ENCODE measurements at regions not wholly inside any gene's neighbourhood (a gene's known extent, or its start where the extent isn't known, plus 50 kb on each side); places are given as distances from the start of the nearest gene placed in this dataset.

GRCh38 chr1:14071581-14071980, 371.6 kb downstream of the PRDM2 start:
- Mint-ChIP-seq H3K9me3 (ENCODE audit: insufficient read depth) (no peaks in the 10 kb centered on the region), H3K27ac (no peak overlapping the region), H3K4me3 (no peak overlapping the region), H3K27me3 (peaks cover 4% of the 10 kb centered on the region), H3K4me1 (no peaks in the 10 kb centered on the region)
- DNase-seq = no peak
- Histone ChIP-seq H3K9ac (ENCODE audit: low read length) (no peak overlapping the region), H3K4me2 (replicated peaks; ENCODE audit: low read depth, low read length, poor library complexity, severe bottlenecking) (no peak overlapping the region), H3K36me3 (replicated peaks in 1 of 2; ENCODE audit: control extremely low read depth in 1 of 2, control insufficient read depth in 1 of 2, extremely low read depth in 1 of 2, insufficient read depth in 2 of 2, low read length in 1 of 2) (no peaks in the 10 kb centered on the region), H3K4me3 (ENCODE audit: control extremely low read depth in 1 of 5, extremely low read depth in 1 of 5, insufficient read depth in 1 of 5, low read depth in 2 of 5, low read length in 4 of 5) (no peak overlapping the region), H3K9me3 (ENCODE audit: control extremely low read depth in 1 of 3, control insufficient read depth in 2 of 3, insufficient read depth in 1 of 3, low read length in 2 of 3) (peaks cover 0 to 3% (median 0%) of the 10 kb centered on the region in 3 donors), H4K20me1 (ENCODE audit: control insufficient read depth, insufficient read depth, low read length, poor library complexity, severe bottlenecking) (no peaks in the 10 kb centered on the region), H3K27me3 (replicated peaks in 1 of 4; ENCODE audit: control extremely low read depth in 1 of 4, control insufficient read depth in 3 of 4, insufficient read depth in 4 of 4, low read length in 3 of 4) (peaks cover 0 to 2% (median 0%) of the 10 kb centered on the region in 4 experiments), H3K4me1 (ENCODE audit: control insufficient read depth in 2 of 2, insufficient read depth in 2 of 2, low read length in 2 of 2) (no peaks in the 10 kb centered on the region), H3K79me2 (ENCODE audit: control insufficient read depth, insufficient read depth, low read length) (no peaks in the 10 kb centered on the region), H2AFZ (ENCODE audit: insufficient read depth, low read depth, low read length, poor library complexity, severe bottlenecking) (no peak overlapping the region), H3K27ac (ENCODE audit: low read length in 2 of 2) (no peak overlapping the region)
- CTCF ChIA-PET = no interaction called here
- no peak for TF ChIP-seq EZH2 (IDR thresholded peaks at IDR 0.05; ENCODE audit: borderline replicate concordance, insufficient read depth, low read depth, low read length, poor library complexity, severe bottlenecking)
- TF ChIP-seq, protein P1, sequence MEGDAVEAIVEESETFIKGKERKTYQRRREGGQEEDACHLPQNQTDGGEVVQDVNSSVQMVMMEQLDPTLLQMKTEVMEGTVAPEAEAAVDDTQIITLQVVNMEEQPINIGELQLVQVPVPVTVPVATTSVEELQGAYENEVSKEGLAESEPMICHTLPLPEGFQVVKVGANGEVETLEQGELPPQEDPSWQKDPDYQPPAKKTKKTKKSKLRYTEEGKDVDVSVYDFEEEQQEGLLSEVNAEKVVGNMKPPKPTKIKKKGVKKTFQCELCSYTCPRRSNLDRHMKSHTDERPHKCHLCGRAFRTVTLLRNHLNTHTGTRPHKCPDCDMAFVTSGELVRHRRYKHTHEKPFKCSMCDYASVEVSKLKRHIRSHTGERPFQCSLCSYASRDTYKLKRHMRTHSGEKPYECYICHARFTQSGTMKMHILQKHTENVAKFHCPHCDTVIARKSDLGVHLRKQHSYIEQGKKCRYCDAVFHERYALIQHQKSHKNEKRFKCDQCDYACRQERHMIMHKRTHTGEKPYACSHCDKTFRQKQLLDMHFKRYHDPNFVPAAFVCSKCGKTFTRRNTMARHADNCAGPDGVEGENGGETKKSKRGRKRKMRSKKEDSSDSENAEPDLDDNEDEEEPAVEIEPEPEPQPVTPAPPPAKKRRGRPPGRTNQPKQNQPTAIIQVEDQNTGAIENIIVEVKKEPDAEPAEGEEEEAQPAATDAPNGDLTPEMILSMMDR (IDR thresholded peaks at IDR 0.05) = no peak
- ATAC-seq (ENCODE audit: low read depth) = no peak
- intact Hi-C loops (cut with micrococcal nuclease) = no loop called here
- 80% methylated on average over 3 of the region's 3 CpGs for WGBS (ENCODE audit: insufficient coverage)
- POLR2A ChIA-PET = no interaction called here

- Histone ChIP-seq H3K4me3 (ENCODE audit: control extremely low read depth in 1 of 5, extremely low read depth in 1 of 5, insufficient read depth in 1 of 5, low read depth in 2 of 5, low read length in 4 of 5) (no peak overlapping the region), H3K27me3 (replicated peaks in 1 of 4; ENCODE audit: control extremely low read depth in 1 of 4, control insufficient read depth in 3 of 4, insufficient read depth in 4 of 4, low read length in 3 of 4) (no peaks in the 10 kb centered on the region), H3K27ac (ENCODE audit: low read length in 2 of 2) (no peak overlapping the region), H3K9me3 (ENCODE audit: control extremely low read depth in 1 of 3, control insufficient read depth in 2 of 3, insufficient read depth in 1 of 3, low read length in 2 of 3) (peaks cover 0 to 3% (median 0%) of the 10 kb centered on the region in 3 donors), H3K4me2 (replicated peaks; ENCODE audit: low read depth, low read length, poor library complexity, severe bottlenecking) (no peak overlapping the region), H3K36me3 (replicated peaks in 1 of 2; ENCODE audit: control extremely low read depth in 1 of 2, control insufficient read depth in 1 of 2, extremely low read depth in 1 of 2, insufficient read depth in 2 of 2, low read length in 1 of 2) (no peaks in the 10 kb centered on the region), H2AFZ (ENCODE audit: insufficient read depth, low read depth, low read length, poor library complexity, severe bottlenecking) (no peak overlapping the region), H3K79me2 (ENCODE audit: control insufficient read depth, insufficient read depth, low read length) (no peaks in the 10 kb centered on the region), H3K9ac (ENCODE audit: low read length) (no peak overlapping the region), H3K4me1 (ENCODE audit: control insufficient read depth in 2 of 2, insufficient read depth in 2 of 2, low read length in 2 of 2) (no peaks in the 10 kb centered on the region), H4K20me1 (ENCODE audit: control insufficient read depth, insufficient read depth, low read length, poor library complexity, severe bottlenecking) (no peaks in the 10 kb centered on the region)
- Mint-ChIP-seq H3K9me3 (ENCODE audit: insufficient read depth) (no peaks in the 10 kb centered on the region), H3K27ac (no peak overlapping the region), H3K4me3 (no peak overlapping the region), H3K4me1 (no peaks in the 10 kb centered on the region), H3K27me3 (no peaks in the 10 kb centered on the region)
- ChIA-PET CTCF (interaction anchor here (1.4 kb wide), 1 partner anchor 15 kb away, joined by 4 read pairs; no protein-coding TSS in a partner anchor), POLR2A (no interaction called here)
- TF ChIP-seq, protein P1 (IDR thresholded peaks at IDR 0.05) = no peak
- TF ChIP-seq EZH2 (IDR thresholded peaks at IDR 0.05; ENCODE audit: borderline replicate concordance, insufficient read depth, low read depth, low read length, poor library complexity, severe bottlenecking) = no peak
- intact Hi-C loops (cut with micrococcal nuclease) = no loop called here
- 98% methylated on average over 5 of the region's 5 CpGs for WGBS (ENCODE audit: insufficient coverage)
- ATAC-seq (ENCODE audit: low read depth) (no peak), DNase-seq (no peak)
These were observed 380.7 kb downstream of the PRDM2 start for GRCh38 chr1:14080653-14081052.

All from B cell (primary cell).